PFSK-1 (cell line): ENCODE measurements at regions not wholly inside any gene's neighbourhood (a gene's known extent, or its start where the extent isn't known, plus 50 kb on each side); places are given as distances from the start of the nearest gene placed in this dataset.

Experiments used
- POLR2AphosphoS5 ChIP-seq: IDR thresholded peaks from 2 replicates; pipeline ENCODE4 v1.6.1; 2012; ENCODE audit warnings: low read depth, mild to moderate bottlenecking, control low read depth, low read length, moderate library complexity
- SIN3A ChIP-seq: IDR thresholded peaks from 2 replicates; pipeline ENCODE4 v1.6.1; 2012; ENCODE audit warnings: mild to moderate bottlenecking, low read length, moderate library complexity, borderline replicate concordance; ENCODE audit not compliant: insufficient read depth
- TAF1 ChIP-seq: IDR thresholded peaks from 2 replicates; pipeline ENCODE4 v1.6.1; 2012; ENCODE audit warnings: low read length, control low read depth, borderline replicate concordance; ENCODE audit not compliant: insufficient read depth

DNA sequence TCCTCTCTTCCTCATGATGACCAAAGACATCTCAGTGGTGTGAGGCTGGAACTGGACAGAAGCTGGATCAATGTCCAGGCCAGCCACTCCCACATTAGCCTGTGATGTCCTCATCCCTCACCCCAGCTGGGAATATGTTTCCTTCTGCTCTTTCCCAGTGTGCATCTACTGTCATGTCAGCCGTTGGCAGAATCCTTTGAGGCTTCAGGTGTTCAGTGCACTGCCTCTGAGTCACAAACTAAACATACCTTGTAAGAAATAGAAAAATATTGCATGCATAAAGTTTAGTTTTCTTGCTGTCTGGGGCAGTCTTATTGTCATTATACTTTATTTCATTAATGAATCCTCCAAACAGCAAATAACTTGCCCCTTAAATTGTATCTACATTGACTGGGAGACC, 161.6 kb upstream of the RASGRP1 start:
- TF ChIP-seq SIN3A (no peak), TAF1 (no peak), POLR2AphosphoS5 (no peak)
